ENCODE measurements at regions not wholly inside any gene's neighbourhood (a gene's known extent, or its start where the extent isn't known, plus 50 kb on each side); places are given as distances from the start of the nearest gene placed in this dataset.

GRCh38 chr21:14706712-14707510 lies 160.8 kb upstream of the SAMSN1 start:
- peak overlapping the region; percentile 69 for H3K27ac ChIP-seq (ENCODE audit: low read length)
- no peaks in the 10 kb centered on the region for H4K20me1 ChIP-seq (ENCODE audit: insufficient read depth, low read length)
- no peaks in the 10 kb centered on the region for H3K9me3 ChIP-seq (ENCODE audit: insufficient read depth, low read length, severe bottlenecking)
- H3K4me2 ChIP-seq (ENCODE audit: insufficient read depth, low read length): peak overlapping the region; percentile 30
- TF ChIP-seq EZH2 (IDR thresholded peaks at IDR 0.05; ENCODE audit: borderline replicate concordance, low read depth, low read length, severe bottlenecking) (no peak), CTCF (IDR thresholded peaks at IDR 0.05; ENCODE audit: borderline replicate concordance, extremely low read depth, low read length, poor library complexity, severe bottlenecking) (no peak)
- peaks cover 21% of the 10 kb centered on the region for H3K4me1 ChIP-seq (ENCODE audit: insufficient read depth, low read length)
- ATAC-seq (ENCODE audit: insufficient read depth, low read depth) (peak; percentile 90), DNase-seq (peak; percentile 54)
- no peaks in the 10 kb centered on the region for H3K36me3 ChIP-seq (ENCODE audit: insufficient read depth, low read length)
- H2AFZ ChIP-seq (ENCODE audit: low read depth, low read length): no peak overlapping the region
- H3K79me2 ChIP-seq (ENCODE audit: insufficient read depth, low read length): no peaks in the 10 kb centered on the region
- H3K4me3 ChIP-seq (ENCODE audit: low read depth in 1 of 2, low read length in 2 of 2): no peak overlapping the region
- peak overlapping the region; percentile 1; the same call in 1 of the 2 replicates for H3K9ac ChIP-seq (ENCODE audit: low read depth, low read length)
- no peaks in the 10 kb centered on the region for H3K27me3 ChIP-seq (ENCODE audit: insufficient read depth, low read length, poor library complexity)

GRCh38 chr21:14699433-14700407 lies 153.6 kb upstream of the SAMSN1 start:
- Histone ChIP-seq H2AFZ (ENCODE audit: low read depth, low read length) (peak overlapping the region; percentile 16; the same call in 1 of the 2 replicates), H3K4me3 (ENCODE audit: low read depth in 1 of 2, low read length in 2 of 2) (no peak overlapping the region), H3K79me2 (ENCODE audit: insufficient read depth, low read length) (no peaks in the 10 kb centered on the region), H3K4me2 (ENCODE audit: insufficient read depth, low read length) (no peak overlapping the region), H3K9ac (ENCODE audit: low read depth, low read length) (no peak overlapping the region), H3K27me3 (ENCODE audit: insufficient read depth, low read length, poor library complexity) (no peaks in the 10 kb centered on the region), H4K20me1 (ENCODE audit: insufficient read depth, low read length) (no peaks in the 10 kb centered on the region), H3K9me3 (ENCODE audit: insufficient read depth, low read length, severe bottlenecking) (no peaks in the 10 kb centered on the region), H3K27ac (ENCODE audit: low read length) (no peak overlapping the region; the same call in 1 of the 2 replicates), H3K4me1 (ENCODE audit: insufficient read depth, low read length) (peaks cover 8% of the 10 kb centered on the region; the same call in 1 of the 2 replicates), H3K36me3 (ENCODE audit: insufficient read depth, low read length) (no peaks in the 10 kb centered on the region)
- DNase-seq (no peak), ATAC-seq (ENCODE audit: insufficient read depth, low read depth) (peak; percentile 55; the same call in 2 of the 3 replicates)
- TF ChIP-seq CTCF (IDR thresholded peaks at IDR 0.05; ENCODE audit: borderline replicate concordance, extremely low read depth, low read length, poor library complexity, severe bottlenecking) (no peak), EZH2 (IDR thresholded peaks at IDR 0.05; ENCODE audit: borderline replicate concordance, low read depth, low read length, severe bottlenecking) (no peak)

- peaks cover 8% of the 10 kb centered on the region; the same call in 1 of the 2 replicates for H3K4me1 ChIP-seq (ENCODE audit: insufficient read depth, low read length)
These were observed 151.7 kb upstream of the SAMSN1 start for GRCh38 chr21:14697769-14698168.

More at GRCh38 chr21:14697769-14698168, 151.7 kb upstream of the SAMSN1 start:
- Histone ChIP-seq H4K20me1 (ENCODE audit: insufficient read depth, low read length) (no peaks in the 10 kb centered on the region), H3K27ac (ENCODE audit: low read length) (no peak overlapping the region), H3K4me2 (ENCODE audit: insufficient read depth, low read length) (no peak overlapping the region), H3K4me3 (ENCODE audit: low read depth in 1 of 2, low read length in 2 of 2) (no peak overlapping the region), H3K27me3 (ENCODE audit: insufficient read depth, low read length, poor library complexity) (no peaks in the 10 kb centered on the region), H3K79me2 (ENCODE audit: insufficient read depth, low read length) (no peaks in the 10 kb centered on the region), H2AFZ (ENCODE audit: low read depth, low read length) (no peak overlapping the region), H3K9me3 (ENCODE audit: insufficient read depth, low read length, severe bottlenecking) (no peaks in the 10 kb centered on the region), H3K36me3 (ENCODE audit: insufficient read depth, low read length) (no peaks in the 10 kb centered on the region), H3K9ac (ENCODE audit: low read depth, low read length) (no peak overlapping the region)
- no peak for TF ChIP-seq CTCF (IDR thresholded peaks at IDR 0.05; ENCODE audit: borderline replicate concordance, extremely low read depth, low read length, poor library complexity, severe bottlenecking)
- no peak for TF ChIP-seq EZH2 (IDR thresholded peaks at IDR 0.05; ENCODE audit: borderline replicate concordance, low read depth, low read length, severe bottlenecking)
- DNase-seq (no peak), ATAC-seq (ENCODE audit: insufficient read depth, low read depth) (no peak)
